ENCODE measurements at regions not wholly inside any gene's neighbourhood (a gene's known extent, or its start where the extent isn't known, plus 50 kb on each side); places are given as distances from the start of the nearest gene placed in this dataset.

GRCh38 chr5:23451156-23451555 is 56.3 kb upstream of the PRDM9 start:
- Histone ChIP-seq H3K9me3 (ENCODE audit: low read length) (no peaks in the 10 kb centered on the region), H3K4me1 (ENCODE audit: insufficient read depth, low read length, severe bottlenecking) (no peaks in the 10 kb centered on the region), H3F3A (ENCODE audit: insufficient read depth, low read length) (no peaks in the 10 kb centered on the region), H3K79me2 (ENCODE audit: insufficient read depth, low read length) (no peaks in the 10 kb centered on the region), H3K4me3 (ENCODE audit: low read depth, low read length, poor library complexity, severe bottlenecking) (no peak overlapping the region), H2AFZ (ENCODE audit: low read length) (no peak overlapping the region), H3K4me2 (ENCODE audit: low read length) (no peak overlapping the region), H3K9ac (ENCODE audit: low read length) (no peak overlapping the region), H3K9me2 (ENCODE audit: low read depth, low read length) (no peaks in the 10 kb centered on the region), H3K36me3 (ENCODE audit: insufficient read depth, low read length) (no peaks in the 10 kb centered on the region), H3K27me3 (ENCODE audit: insufficient read depth, low read length) (no peaks in the 10 kb centered on the region), H3K27ac (ENCODE audit: low read depth, low read length, poor library complexity, severe bottlenecking) (no peak overlapping the region), H4K20me1 (ENCODE audit: insufficient read depth, low read length) (no peaks in the 10 kb centered on the region)
- TF ChIP-seq EZH2 (IDR thresholded peaks at IDR 0.05; ENCODE audit: borderline replicate concordance, low read length) (no peak), CTCF (IDR thresholded peaks at IDR 0.05; ENCODE audit: low read length) (no peak)

DNA sequence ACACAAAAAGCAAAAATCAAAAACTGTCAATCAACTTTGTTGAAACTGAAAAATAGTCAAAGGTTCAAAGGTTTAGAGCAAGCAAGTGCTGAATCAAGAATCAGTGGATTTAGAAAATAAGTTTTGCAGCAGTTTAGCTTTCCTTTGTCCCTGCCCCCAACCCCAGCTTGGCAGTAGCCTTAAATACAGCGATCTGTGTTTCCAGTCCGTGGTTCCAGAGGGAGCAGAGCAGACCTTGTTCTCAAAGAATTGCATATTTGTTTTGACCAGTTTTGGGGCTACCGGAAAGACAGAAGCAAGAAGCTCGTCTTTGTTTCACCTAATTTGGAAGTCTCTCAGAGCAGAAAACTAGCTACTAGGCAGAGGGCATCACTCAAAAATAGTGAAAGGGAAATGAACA is 57.2 kb upstream of the PRDM9 start:
- H3F3A ChIP-seq (ENCODE audit: insufficient read depth, low read length): no peaks in the 10 kb centered on the region
- H3K27ac ChIP-seq (ENCODE audit: low read depth, low read length, poor library complexity, severe bottlenecking): no peak overlapping the region
- no peaks in the 10 kb centered on the region for H3K79me2 ChIP-seq (ENCODE audit: insufficient read depth, low read length)
- H3K4me2 ChIP-seq (ENCODE audit: low read length): no peak overlapping the region
- no peaks in the 10 kb centered on the region for H3K9me2 ChIP-seq (ENCODE audit: low read depth, low read length)
- no peak overlapping the region for H2AFZ ChIP-seq (ENCODE audit: low read length)
- TF ChIP-seq CTCF (IDR thresholded peaks at IDR 0.05; ENCODE audit: low read length): no peak
- no peak for TF ChIP-seq EZH2 (IDR thresholded peaks at IDR 0.05; ENCODE audit: borderline replicate concordance, low read length)
- no peaks in the 10 kb centered on the region for H3K4me1 ChIP-seq (ENCODE audit: insufficient read depth, low read length, severe bottlenecking)
- no peaks in the 10 kb centered on the region for H3K36me3 ChIP-seq (ENCODE audit: insufficient read depth, low read length)
- H3K4me3 ChIP-seq (ENCODE audit: low read depth, low read length, poor library complexity, severe bottlenecking): no peak overlapping the region
- no peaks in the 10 kb centered on the region for H3K9me3 ChIP-seq (ENCODE audit: low read length)
- H3K27me3 ChIP-seq (ENCODE audit: insufficient read depth, low read length): no peaks in the 10 kb centered on the region
- no peaks in the 10 kb centered on the region for H4K20me1 ChIP-seq (ENCODE audit: insufficient read depth, low read length)
- H3K9ac ChIP-seq (ENCODE audit: low read length): no peak overlapping the region

DNA sequence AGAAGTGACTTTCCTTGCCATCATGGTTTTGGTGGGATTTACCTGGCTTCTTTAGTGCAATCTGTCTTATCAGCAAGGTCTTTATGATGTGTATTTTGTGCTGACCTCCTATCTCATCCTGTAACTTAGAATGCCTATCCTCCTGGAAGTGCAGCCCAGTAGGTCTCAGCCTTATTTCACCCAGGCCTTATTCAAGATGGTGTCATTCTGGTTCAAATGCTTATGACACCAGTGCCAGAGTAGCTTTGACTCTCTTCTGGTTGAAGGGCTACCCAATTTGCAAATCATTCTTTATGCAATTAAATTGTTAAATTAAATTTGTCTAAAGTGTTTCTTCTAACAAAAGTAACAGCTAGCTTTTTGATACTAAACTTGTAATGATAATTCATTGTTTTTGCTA is 58.8 kb upstream of the PRDM9 start:
- H3K27me3 ChIP-seq (ENCODE audit: insufficient read depth, low read length): no peaks in the 10 kb centered on the region
- H3K27ac ChIP-seq (ENCODE audit: low read depth, low read length, poor library complexity, severe bottlenecking): no peak overlapping the region
- TF ChIP-seq CTCF (IDR thresholded peaks at IDR 0.05; ENCODE audit: low read length) (no peak), EZH2 (IDR thresholded peaks at IDR 0.05; ENCODE audit: borderline replicate concordance, low read length) (no peak)
- no peaks in the 10 kb centered on the region for H4K20me1 ChIP-seq (ENCODE audit: insufficient read depth, low read length)
- no peak overlapping the region for H3K4me3 ChIP-seq (ENCODE audit: low read depth, low read length, poor library complexity, severe bottlenecking)
- H3K4me1 ChIP-seq (ENCODE audit: insufficient read depth, low read length, severe bottlenecking): no peaks in the 10 kb centered on the region
- H3K9me2 ChIP-seq (ENCODE audit: low read depth, low read length): no peaks in the 10 kb centered on the region
- no peak overlapping the region for H3K4me2 ChIP-seq (ENCODE audit: low read length)
- no peaks in the 10 kb centered on the region for H3K36me3 ChIP-seq (ENCODE audit: insufficient read depth, low read length)
- no peaks in the 10 kb centered on the region for H3K79me2 ChIP-seq (ENCODE audit: insufficient read depth, low read length)
- H3K9me3 ChIP-seq (ENCODE audit: low read length): no peaks in the 10 kb centered on the region
- H2AFZ ChIP-seq (ENCODE audit: low read length): no peak overlapping the region
- H3F3A ChIP-seq (ENCODE audit: insufficient read depth, low read length): no peaks in the 10 kb centered on the region
- no peak overlapping the region for H3K9ac ChIP-seq (ENCODE audit: low read length)
